ENCODE measurements at regions not wholly inside any gene's neighbourhood (a gene's known extent, or its start where the extent isn't known, plus 50 kb on each side); places are given as distances from the start of the nearest gene placed in this dataset.
"Not testable (repeated sequence)": the region's sequence is repeated elsewhere in the genome, so short reads cannot be mapped to it uniquely, and the experiment has no call there.

DNA sequence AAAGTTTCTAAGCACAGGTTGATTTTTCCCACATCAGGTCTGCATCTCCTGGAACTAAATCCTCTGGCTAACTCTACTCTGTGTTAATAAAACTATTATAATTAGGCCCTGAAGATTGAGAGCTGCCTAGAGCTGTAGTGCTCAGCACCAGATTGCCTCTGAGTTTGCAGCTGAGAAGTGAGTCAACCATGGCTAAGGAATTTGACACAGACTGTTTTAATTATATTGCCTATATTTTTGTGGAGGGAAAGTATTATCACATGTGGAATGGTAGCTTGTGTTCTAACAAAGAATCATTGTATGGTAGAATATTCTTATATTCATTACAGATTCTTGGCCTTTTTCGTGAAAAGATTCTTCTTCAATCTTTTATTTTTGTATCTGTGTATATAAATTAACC, 1907.6 kb upstream of the TENM3 start:
- intact Hi-C loops (cut with micrococcal nuclease), result no loop called here

DNA sequence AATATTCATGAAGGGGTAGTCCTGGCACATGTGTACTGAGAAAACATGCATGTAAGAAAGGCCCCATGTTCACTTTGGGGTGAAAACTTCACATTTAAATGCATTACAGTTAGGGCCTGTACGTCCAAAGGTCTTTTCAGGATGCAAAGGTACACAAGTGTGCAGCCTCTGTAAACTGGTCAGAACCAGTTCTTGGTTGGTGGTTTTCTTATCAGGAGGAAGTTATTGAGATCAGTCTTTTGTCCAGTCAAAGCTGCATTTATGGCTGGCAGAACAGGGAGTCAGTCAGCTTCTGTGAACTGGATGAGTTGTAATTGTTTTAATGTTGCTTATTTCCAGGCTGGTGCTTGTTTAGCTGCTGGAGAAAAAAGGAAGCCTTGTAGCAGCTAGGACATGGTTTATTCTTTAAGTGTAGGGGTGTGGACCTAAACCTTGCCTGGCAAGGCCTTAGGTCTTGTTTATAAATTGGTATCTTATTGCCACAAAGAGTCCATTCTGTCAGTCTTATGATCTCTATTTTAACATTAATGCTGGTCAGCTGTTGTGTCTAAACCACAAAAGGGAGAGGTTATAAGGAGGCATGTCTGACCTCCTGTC, 1906.6 kb upstream of the TENM3 start:
- intact Hi-C loops (cut with micrococcal nuclease), result no loop called here

DNA sequence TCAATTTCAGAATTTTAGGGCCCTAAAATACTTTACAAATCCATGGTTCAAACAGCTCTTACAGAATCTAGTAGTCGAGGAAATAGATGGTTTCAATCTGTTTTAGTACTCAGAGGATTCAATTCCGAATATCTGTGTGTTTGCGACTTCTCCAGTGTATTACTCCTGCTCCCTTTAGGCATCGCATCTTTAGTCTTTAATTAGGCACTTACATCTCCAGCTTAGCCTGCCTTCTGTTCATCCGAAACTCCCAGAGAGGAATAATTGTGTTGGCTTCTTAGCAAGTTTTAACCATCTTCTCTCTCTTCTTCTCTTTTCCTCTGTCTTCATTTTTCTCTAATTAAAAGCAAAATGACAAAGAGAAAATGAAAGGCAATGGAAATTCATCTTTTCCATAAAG, 1901.3 kb upstream of the TENM3 start:
- intact Hi-C loops (cut with micrococcal nuclease), result no loop called here

DNA sequence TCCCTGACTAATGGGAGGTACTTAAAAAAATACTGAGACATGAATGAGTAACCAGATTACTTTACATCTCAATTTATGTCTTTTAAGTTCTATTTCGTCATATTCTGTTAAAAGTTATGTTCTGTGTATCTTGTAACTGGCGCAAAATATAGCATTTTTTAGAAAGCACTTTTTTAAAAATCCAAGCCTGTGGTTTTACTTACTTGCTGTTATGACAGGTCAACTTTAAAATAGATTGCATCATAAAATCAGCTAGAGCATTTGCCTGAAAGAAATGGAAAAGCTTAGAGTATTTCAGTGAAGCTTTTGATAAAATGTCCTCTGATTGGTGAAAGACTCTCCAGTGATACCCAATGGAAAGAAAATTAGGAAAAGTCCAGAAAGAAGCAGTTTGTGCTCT, 1892.3 kb upstream of the TENM3 start:
- intact Hi-C loops (cut with micrococcal nuclease), result no loop called here

DNA sequence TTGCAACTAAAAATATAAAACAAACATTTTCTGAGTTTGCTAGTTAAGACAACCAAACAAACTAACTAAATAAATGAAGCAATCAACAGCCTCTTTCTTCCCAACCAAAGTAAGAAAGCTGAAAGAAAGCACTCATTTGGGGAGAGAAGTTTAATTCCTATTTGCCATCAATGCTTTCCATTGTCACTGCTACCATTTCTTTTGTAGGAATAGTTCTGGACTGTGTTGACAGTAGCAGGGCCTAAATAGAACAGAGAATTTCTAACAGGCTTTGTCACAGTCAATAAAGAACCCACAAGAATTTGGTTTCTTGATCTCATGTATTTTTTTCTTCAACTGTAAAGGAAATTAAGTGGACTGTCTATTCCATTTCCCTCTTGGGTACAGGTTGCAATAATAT, 1886.4 kb upstream of the TENM3 start:
- intact Hi-C loops (cut with micrococcal nuclease), result no loop called here

DNA sequence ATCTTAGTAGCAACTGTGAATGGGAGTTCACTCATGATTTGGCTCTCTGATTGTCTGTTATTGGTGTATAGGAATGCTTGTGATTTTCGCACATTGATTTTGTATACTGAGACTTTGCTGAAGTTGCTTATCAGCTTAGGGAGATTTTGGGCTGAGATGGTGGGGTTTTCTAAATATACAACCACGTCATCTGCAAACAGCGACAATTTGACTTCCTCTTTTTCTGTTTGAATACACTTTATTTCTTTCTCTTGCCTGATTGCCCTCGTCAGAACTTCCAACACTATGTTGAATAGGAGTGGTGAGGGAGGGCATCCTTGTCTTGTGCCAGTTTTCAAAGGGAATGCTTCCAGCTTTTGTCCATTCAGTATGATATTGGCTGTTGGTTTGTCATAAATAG, 1883.1 kb upstream of the TENM3 start:
- intact Hi-C loops (cut with micrococcal nuclease), result not testable (repeated sequence)

DNA sequence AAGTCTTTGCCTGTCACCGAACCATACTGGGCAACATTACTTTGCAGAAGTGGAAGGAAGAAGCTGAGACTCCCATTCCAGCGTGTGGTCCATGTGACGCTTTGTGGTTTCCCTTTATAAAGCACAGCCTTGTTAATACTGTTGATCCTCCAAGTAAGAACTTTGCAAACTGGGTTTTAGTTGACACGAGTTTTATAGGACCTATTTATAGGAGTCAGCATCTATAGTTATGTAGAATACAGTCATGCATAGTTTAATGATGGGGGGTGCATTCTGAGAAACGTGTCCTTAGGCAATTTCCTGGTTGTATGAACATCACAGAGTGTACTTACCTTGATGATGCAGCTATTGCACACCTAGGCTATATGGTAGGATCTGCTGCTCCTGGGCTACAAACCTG, 1879.4 kb upstream of the TENM3 start:
- intact Hi-C loops (cut with micrococcal nuclease), result no loop called here

DNA sequence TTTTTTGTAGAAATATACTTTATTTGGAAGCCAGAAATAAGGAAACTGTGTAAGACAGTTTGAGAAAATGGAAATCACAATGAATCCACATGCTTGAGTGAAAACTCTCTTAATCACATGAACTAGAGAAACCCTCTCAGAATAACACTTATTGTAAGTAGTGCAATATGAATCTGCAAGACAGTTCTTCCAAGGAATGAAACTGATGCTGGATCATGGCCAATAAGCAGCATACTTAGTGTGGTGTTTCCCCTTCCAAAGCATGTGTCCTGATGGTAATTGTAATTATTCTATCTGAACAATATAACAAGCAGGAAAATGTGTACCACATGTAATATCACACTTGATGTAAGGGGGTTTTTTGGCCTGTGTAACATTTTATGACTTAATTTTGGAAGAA, 1870.5 kb upstream of the TENM3 start:
- intact Hi-C loops (cut with micrococcal nuclease), result no loop called here

DNA sequence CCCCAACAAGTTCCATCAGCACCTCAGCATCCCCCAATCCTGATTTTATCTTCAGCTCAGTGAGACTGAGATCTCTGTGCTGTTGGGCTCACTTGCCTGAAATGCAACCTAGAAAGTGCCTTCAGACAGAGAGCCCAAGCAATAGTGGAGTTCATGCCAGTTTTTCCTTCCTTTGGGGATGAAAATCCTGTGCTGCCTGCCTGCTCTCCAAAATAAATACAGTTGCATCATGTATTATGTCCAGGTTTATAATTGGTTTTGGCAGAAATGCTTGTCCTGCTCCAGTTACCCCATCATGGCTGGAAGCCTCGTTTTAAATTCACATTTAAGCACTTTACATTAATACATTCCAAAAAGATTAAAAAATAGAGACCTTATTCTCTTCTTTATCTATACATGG, 1865.5 kb upstream of the TENM3 start:
- intact Hi-C loops (cut with micrococcal nuclease), result no loop called here

DNA sequence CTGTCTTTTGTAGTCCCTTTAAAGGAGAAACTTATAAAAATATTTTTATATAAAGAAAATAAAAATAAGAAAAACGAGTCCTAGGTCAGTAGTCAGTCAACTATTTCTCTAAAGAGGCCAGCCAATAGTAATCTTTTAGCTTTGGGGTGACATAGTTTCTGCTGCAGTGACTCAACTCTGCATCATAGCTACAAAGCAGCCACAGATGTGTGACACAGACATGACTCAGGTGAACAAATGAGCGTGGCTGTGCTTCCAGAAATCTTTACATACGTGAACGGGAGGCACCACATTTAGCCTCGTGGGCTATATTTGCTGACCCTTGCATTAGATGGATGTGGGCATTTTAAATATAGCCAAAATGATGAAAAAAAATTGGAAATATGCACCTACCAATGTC, 1862.5 kb upstream of the TENM3 start:
- intact Hi-C loops (cut with micrococcal nuclease), result no loop called here

DNA sequence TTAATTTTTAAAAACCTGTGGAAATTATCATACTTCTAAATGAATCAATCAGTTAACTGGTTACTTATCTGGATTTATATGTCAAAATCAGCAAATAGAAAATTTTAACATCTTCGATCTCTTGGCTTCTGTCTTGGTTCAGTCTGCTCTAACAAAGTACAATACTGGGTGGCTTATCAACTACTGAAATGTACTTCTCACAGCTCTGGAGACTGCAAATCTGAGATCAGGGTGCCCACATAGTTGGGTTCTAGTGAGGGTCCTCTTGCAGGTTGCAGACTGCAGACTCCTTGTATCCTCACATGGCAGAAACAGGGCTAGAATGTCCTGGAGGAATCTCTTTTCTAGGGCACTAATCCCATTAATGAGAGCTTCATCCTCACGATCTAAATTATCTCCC, 1851.6 kb upstream of the TENM3 start:
- intact Hi-C loops (cut with micrococcal nuclease), result no loop called here

DNA sequence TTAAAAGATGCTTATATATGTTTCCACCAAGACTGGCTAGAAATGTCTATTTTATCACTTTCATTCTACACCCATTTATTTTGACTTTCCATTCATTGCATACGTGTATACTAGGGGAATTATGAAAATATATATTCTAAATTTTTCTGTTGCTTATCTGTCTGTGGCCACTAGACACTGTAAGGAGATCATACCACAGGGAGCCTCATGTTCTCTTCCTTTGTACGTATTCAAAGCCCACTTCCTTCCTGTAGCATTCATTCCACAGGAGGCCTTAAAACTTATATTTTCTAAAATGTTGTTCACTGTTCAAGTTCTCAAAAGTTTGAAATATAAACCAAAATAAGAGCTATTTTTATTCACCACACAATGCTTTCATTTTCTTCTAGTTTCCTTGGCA, 1848.9 kb upstream of the TENM3 start:
- intact Hi-C loops (cut with micrococcal nuclease), result no loop called here

DNA sequence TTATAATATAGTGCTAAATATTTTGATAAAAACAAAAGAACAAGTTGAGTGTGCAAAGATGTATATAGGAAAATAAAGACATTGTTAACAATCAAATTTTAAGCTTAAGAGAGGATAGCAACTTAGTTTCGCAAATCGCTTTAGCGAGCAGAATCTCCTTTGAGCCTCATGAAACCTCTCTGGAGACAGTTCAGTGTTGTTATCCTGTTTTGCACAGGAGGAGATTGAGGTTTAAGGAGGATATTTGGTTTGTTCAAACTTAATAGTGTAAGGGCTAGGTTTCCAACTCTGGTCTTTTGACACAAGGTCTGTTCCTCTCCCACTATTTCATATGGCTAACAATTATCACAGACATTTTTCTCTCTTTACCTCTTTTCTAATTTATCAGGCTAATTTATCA, 1848.5 kb upstream of the TENM3 start:
- intact Hi-C loops (cut with micrococcal nuclease), result no loop called here

DNA sequence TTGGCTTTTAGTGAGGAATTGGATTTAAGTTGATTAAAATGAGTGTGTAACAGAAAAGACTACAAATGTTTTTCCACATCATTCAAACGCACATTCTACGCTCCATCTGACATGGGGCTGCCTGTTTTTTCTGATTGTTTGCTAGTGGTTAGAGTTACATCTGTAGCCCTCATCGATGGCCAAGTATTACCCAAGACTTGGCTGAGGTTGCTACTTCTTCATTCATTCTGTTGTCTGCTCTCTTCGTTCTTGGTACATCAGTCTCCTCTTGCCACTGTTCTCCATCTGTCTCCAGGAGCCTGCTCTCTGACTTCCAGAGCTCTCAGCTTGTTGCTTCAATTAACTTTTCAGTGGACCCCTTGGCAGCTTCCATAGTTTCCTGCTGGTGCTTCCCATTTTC, 1844.6 kb upstream of the TENM3 start:
- intact Hi-C loops (cut with micrococcal nuclease), result no loop called here

DNA sequence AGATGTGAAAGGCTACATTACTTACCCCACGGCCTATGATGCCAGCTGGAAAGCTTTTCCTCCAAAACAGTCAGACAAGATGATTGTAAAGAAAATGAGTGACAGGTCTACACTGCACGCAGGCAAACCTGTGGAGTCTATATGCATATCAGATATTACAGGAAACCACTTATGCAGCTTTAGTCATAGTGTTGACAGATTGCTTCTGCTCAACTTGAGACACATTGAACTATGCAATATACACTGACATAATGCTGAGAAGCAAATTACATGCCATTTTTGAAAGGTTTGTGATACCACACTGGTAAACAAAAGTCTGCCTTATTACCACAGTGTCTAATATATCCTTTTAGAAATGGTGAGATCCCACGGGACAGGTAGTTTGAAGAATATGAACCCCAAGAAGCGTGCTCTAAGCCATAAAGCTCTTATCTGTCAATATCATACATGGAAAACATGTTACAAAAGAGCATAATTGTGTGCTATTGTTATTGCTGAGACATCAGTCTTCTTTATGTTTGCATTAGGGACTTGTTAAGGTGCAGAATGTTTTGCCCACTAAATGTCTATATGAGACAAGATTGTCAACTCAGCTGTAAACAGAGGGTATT, 1835.8 kb upstream of the TENM3 start:
- intact Hi-C loops (cut with micrococcal nuclease), result no loop called here

DNA sequence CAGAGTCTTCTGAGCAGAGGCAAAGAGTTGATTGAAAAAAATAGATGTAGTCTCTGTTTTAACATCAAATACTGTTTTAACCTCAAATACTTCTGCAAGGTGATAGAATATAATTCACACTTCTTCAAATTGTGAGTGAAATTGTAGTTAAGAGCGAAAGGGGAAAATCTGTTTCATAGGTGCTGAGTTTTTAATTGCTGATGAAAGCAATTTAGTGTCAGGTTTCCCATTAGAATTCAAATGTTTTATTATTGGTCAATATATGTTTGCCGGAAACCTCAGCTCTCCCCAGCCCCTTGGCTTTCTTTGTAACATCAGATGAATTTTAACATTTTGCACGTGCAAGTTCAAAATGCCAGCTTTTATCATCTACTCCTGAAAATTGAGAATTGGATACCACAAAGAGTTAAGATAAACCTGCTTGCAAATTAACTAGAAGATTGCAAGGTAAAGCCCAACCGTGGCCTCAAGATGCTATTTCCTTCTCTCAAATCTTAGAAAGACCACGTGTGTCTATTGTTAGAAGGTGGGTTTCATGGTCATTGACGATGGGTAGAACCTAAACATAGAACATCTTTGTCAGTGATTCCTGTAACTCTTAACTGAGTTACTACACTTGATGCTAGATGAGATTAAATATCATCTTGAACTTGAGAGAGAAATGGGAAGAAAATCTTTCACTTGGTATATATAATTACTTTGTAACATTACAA, 1824.2 kb upstream of the TENM3 start:
- intact Hi-C loops (cut with micrococcal nuclease), result no loop called here

DNA sequence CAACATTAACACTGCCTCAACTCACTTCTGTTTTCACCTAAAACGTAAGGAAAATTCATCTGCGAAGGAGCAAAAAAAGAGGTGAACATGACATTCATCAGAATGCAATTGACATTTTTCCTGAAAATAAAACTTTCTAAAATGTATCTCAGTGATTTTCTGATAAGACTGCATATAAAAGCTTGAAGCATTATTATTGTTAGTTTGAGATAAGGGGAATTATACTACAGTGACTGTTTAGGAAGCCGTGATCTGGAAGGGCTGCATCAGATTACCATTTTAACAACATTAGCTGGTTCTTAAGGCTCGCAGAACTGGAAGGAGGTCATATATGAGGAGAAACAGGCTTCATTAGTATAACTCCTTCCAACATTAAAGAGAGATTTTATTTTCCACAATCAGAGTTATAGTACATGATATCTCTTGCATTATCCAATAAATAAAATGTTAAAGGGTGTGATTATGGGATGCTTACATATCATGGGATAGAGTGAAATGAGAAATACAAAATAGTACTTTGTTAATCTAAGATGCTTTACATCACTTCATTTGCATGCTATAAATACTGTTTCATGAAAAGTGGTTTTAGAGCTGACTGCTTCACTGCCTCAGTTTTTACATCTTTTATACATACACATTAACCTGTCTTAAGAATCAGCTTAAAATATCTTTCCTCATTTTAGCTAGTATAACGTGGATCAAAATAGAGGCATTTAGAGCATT, 1820.1 kb upstream of the TENM3 start:
- intact Hi-C loops (cut with micrococcal nuclease), result no loop called here

DNA sequence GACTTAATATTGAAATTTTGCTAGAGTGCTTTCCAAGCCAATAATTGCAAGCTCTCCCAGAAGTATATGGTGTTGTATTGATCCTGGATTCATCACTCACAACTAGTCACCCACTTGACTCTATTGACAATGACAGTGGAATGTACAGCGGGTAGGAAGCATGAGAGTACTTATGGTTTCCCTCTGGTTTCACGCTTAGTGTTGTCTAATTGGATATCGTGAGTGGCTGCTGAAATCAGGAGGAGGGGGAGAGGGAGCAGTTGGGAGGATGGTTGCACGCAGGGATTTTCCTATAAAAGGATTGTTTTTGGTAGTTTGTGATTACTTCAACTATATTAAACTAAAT, 1819.5 kb upstream of the TENM3 start:
- intact Hi-C loops (cut with micrococcal nuclease), result no loop called here

DNA sequence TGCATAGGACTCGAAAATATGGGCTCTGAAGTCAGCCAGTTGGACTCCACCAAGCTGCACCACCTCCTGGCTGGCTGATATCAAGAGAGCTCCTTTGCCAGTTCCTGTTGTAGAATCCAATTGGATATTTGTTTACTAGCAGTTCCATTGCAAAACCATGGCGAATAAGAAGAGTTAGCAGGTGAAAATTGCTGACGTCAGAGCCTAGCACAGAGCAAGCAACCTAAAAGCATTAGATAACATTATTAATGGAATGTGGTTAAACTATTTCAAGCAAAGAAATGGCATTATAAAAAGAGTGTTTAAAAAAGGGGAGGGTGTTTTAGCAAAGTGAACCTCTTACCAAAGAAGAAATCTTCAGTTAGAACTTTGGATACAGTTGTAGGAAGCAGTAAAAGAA, 1816.3 kb upstream of the TENM3 start:
- intact Hi-C loops (cut with micrococcal nuclease), result no loop called here

DNA sequence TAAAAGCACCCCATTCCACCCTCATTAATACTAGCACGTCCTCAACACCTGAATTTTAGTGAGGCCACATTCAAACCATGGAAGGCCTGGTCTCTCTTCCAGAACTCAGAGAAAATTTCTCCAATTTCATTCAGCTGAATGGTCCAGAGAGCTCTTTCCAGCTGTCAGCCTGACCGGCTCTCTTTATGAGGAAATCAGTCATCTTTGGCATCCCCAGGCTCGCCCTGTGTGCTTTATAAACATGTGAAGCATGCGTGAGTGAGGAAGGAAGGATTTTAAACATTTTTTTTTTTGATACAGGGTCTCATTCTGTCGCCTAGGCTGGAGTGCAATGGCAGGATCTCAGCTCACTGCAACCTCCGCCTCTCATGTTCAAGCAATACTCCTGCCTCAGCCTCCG, 1812.9 kb upstream of the TENM3 start:
- intact Hi-C loops (cut with micrococcal nuclease), result no loop called here

DNA sequence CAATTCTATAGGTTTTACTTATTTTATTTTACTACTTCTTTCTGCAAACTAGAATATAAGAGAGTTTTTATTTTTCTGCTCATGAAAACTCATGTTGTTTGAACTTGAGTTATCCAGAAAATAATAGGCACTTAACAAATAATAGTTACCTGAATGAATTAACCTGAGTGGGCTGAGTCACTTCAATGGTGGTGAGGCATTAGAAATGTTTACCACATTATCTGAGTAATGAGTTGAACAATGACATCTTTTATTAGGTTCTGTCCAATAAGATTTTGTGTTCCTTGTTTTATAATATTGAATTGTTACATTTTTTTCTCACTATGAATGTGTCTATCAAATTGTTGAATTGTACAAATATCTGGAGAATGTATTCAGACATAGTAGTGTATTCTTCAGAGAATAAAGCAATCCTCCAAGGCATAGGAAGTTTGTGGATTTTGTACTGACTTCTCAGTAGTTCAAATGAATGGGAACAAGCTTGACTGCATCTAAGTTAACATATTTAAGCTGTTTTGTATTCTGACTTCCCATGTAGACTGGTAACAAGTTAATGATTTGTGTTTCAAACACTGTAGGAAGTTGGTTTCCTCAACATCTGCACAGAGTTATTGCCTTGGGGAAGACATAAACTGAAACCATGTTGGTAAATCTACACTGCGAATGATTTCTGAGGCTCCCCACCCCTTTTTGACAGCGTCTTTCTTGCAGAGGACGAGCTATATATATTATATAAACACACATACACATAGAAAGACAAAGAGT, 1808.9 kb upstream of the TENM3 start:
- intact Hi-C loops (cut with micrococcal nuclease), result no loop called here

DNA sequence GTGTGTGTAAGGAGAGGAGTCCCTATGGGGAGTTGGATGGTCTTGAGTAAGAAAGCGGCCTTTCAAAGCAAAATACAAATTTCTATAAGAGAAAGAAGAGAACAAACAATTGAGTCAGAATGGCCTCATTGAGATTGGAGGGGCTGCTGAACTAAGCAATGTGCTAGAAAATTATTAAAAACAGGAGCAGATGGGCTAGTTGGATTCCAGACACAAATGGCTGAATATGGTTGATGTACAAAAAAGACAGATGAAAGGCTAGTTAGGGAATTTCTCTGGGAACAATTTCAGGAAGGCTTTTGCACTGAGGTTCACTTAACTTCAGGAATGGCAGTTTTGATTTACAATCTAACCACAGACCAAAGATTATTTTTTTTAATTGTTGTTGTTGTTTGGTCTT, 1806.8 kb upstream of the TENM3 start:
- intact Hi-C loops (cut with micrococcal nuclease), result no loop called here
